ENCODE measurements at regions not wholly inside any gene's neighbourhood (a gene's known extent, or its start where the extent isn't known, plus 50 kb on each side); places are given as distances from the start of the nearest gene placed in this dataset.

DNA sequence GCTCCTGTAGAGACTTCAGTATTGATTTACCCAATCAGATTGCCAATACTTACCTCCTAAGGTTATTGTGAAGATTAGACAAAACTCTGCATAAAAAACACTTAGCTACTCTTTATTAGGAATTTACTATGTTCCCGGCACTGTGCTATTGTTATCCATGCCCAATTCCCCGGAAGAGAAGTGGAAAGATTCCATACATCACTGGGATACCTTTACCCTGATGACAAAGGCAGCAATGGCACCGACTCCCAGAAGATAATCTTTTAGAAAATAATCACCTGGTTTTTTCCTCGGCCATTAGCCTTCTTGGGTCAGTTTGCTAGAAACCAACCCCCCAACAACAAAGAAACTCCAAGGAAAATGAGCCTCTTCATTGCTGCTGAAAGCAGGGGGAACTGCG, 226.0 kb downstream of the SNX18 start:
- ChIA-PET RAD21 (ENCODE audit: low non-redundant PET in 1 of 2, low total read pairs in 2 of 2, uncharacterized antibody in 2 of 2, unreplicated experiment in 2 of 2) (no interaction called here), CTCF (no interaction called here), POLR2A (no interaction called here)
- no peak overlapping the region for H3K4me3 ChIP-seq (replicated peaks in 1 of 2; ENCODE audit: low read depth in 1 of 2, low read length in 2 of 2)
- no TSS peak for BruUV-seq (replicated peaks)
- no peaks in the 10 kb centered on the region for H3K79me2 ChIP-seq (ENCODE audit: insufficient read depth, low read length)
- no peaks in the 10 kb centered on the region for H3K9me2 ChIP-seq (ENCODE audit: insufficient read depth)
- TF ChIP-seq EZH2 (IDR thresholded peaks at IDR 0.05): no peak
- TF ChIP-seq, protein P1, sequence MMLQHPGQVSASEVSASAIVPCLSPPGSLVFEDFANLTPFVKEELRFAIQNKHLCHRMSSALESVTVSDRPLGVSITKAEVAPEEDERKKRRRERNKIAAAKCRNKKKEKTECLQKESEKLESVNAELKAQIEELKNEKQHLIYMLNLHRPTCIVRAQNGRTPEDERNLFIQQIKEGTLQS (IDR thresholded peaks at IDR 0.05): no peak
- no peak for TF ChIP-seq SP1 (IDR thresholded peaks at IDR 0.05; ENCODE audit: low read depth)
- no peak for TF ChIP-seq SIN3A (IDR thresholded peaks at IDR 0.05; ENCODE audit: low read depth)
- TF ChIP-seq, protein P2, sequence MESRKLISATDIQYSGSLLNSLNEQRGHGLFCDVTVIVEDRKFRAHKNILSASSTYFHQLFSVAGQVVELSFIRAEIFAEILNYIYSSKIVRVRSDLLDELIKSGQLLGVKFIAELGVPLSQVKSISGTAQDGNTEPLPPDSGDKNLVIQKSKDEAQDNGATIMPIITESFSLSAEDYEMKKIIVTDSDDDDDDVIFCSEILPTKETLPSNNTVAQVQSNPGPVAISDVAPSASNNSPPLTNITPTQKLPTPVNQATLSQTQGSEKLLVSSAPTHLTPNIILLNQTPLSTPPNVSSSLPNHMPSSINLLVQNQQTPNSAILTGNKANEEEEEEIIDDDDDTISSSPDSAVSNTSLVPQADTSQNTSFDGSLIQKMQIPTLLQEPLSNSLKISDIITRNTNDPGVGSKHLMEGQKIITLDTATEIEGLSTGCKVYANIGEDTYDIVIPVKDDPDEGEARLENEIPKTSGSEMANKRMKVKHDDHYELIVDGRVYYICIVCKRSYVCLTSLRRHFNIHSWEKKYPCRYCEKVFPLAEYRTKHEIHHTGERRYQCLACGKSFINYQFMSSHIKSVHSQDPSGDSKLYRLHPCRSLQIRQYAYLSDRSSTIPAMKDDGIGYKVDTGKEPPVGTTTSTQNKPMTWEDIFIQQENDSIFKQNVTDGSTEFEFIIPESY (IDR thresholded peaks at IDR 0.05; ENCODE audit: extremely low read depth, insufficient replicate concordance, low read length): no peak
- TF ChIP-seq POLR2AphosphoS5 (IDR thresholded peaks at IDR 0.05; ENCODE audit: low read depth, low read length): no peak
- no peak for TF ChIP-seq ZNF274 (IDR thresholded peaks at IDR 0.05; ENCODE audit: low read depth, low read length)
- TF ChIP-seq TCF7L2 (IDR thresholded peaks at IDR 0.05; ENCODE audit: borderline replicate concordance, extremely low read depth, insufficient read depth, insufficient read length): no peak
- H3K4me1 ChIP-seq (ENCODE audit: control insufficient read depth in 1 of 2, insufficient read depth in 2 of 2, low read length in 2 of 2): peaks cover 3 to 11% of the 10 kb centered on the region in 2 experiments; a peak in 1 of 4 replicates
- no peak overlapping the region for H3K27ac ChIP-seq (ENCODE audit: low read depth, low read length)
- no peak overlapping the region for H3K9ac ChIP-seq (ENCODE audit: low read length)
- H3K27me3 ChIP-seq (ENCODE audit: insufficient read depth, low read length): no peaks in the 10 kb centered on the region
- intact Hi-C loops (cut with micrococcal nuclease): no loop called here
- DNase-seq (ENCODE audit: low read depth, low spot score) (no peak), ATAC-seq (no peak)
- no peaks in the 10 kb centered on the region for H3K9me3 ChIP-seq (ENCODE audit: control insufficient read depth in 1 of 2, insufficient read depth in 1 of 2, low read depth in 1 of 2, low read length in 2 of 2)
- H3K4me2 ChIP-seq (ENCODE audit: low read length): no peak overlapping the region
- H2AFZ ChIP-seq (ENCODE audit: low read depth, low read length, poor library complexity, severe bottlenecking): no peak overlapping the region
- no peaks in the 10 kb centered on the region for H3K36me3 ChIP-seq (ENCODE audit: control insufficient read depth in 1 of 2, insufficient read depth in 2 of 2, low read length in 2 of 2)
- H4K20me1 ChIP-seq (ENCODE audit: insufficient read depth): no peaks in the 10 kb centered on the region

Measured in HCT116 (cell line).